ENCODE measurements at regions not wholly inside any gene's neighbourhood (a gene's known extent, or its start where the extent isn't known, plus 50 kb on each side); places are given as distances from the start of the nearest gene placed in this dataset.

GRCh38 chr3:36302158-36302509, 78.2 kb upstream of the STAC start:
- TF ChIP-seq POLR2A (IDR thresholded peaks at IDR 0.05; ENCODE audit: low read depth, low read length), result no peak
- no peak for TF ChIP-seq TAF1 (IDR thresholded peaks at IDR 0.05; ENCODE audit: borderline replicate concordance, low read depth, low read length)
- no peak for TF ChIP-seq POLR2AphosphoS5 (IDR thresholded peaks at IDR 0.05; ENCODE audit: low read depth, low read length)
